HEK293T (cell line): ENCODE measurements at regions not wholly inside any gene's neighbourhood (a gene's known extent, or its start where the extent isn't known, plus 50 kb on each side); places are given as distances from the start of the nearest gene placed in this dataset.
"Not testable (repeated sequence)": the region's sequence is repeated elsewhere in the genome, so short reads cannot be mapped to it uniquely, and the experiment has no call there.

ENCODE experiments used
- CTCF ChIA-PET: fragments of 350-600 bp; formaldehyde crosslinking; extraction: SDS; loops from one replicate; lab custom pipeline; 2021; ENCODE audit warnings: antibody characterized with exemption, inconsistent platforms; lab: Yijun Ruan, JAX
- POLR2A ChIA-PET: fragments of 350-600 bp; formaldehyde crosslinking; extraction: SDS; loops from one replicate; lab custom pipeline; 2020; ENCODE audit warnings: antibody characterized with exemption, inconsistent platforms; lab: Yijun Ruan, JAX
- DNase-seq: peaks from one replicate; pipeline ENCODE4 v3.0.0; 2012; ENCODE audit warnings: mixed read lengths; ENCODE audit errors: extremely low spot score
- ARNT ChIP-seq: fragments of 450-650 bp; IDR thresholded peaks from 2 replicates; pipeline ENCODE4 v1.6.1; 2017; ENCODE audit warnings: mild to moderate bottlenecking
- BHLHE40 ChIP-seq: fragments of 450-650 bp; IDR thresholded peaks from 2 replicates; pipeline ENCODE4 v1.6.1; 2016; ENCODE audit warnings: mild to moderate bottlenecking, moderate library complexity, borderline replicate concordance
- CTBP1 ChIP-seq: fragments of 450-650 bp; IDR thresholded peaks from 2 replicates; pipeline ENCODE4 v1.6.1; 2016; ENCODE audit warnings: borderline replicate concordance
- ELF4 ChIP-seq: fragments of 450-650 bp; IDR thresholded peaks from 2 replicates; pipeline ENCODE4 v1.6.1; 2017; ENCODE audit warnings: antibody characterized with exemption
- FOXA1 ChIP-seq: fragments of 450-650 bp; IDR thresholded peaks from 2 replicates; pipeline ENCODE4 v1.6.1; 2016; ENCODE audit warnings: mild to moderate bottlenecking
- FOXK2 ChIP-seq: fragments of 450-650 bp; IDR thresholded peaks from 2 replicates; pipeline ENCODE4 v1.6.1; 2016; ENCODE audit warnings: mild to moderate bottlenecking
- FOXM1 ChIP-seq: fragments of 450-650 bp; IDR thresholded peaks from 2 replicates; pipeline ENCODE4 v1.6.1; 2017; ENCODE audit warnings: mild to moderate bottlenecking, borderline replicate concordance
- HDGF ChIP-seq: fragments of 450-650 bp; IDR thresholded peaks from 2 replicates; pipeline ENCODE4 v1.6.1; 2017; ENCODE audit warnings: antibody characterized with exemption, borderline replicate concordance
- L3MBTL2 ChIP-seq: fragments of 450-650 bp; conservative IDR thresholded peaks from 2 replicates; pipeline ENCODE4 v1.6.1; 2016; ENCODE audit warnings: mild to moderate bottlenecking
- LEF1 ChIP-seq: fragments of 450-650 bp; IDR thresholded peaks from 2 replicates; pipeline ENCODE4 v1.6.1; 2017; ENCODE audit warnings: mild to moderate bottlenecking, borderline replicate concordance
- NFRKB ChIP-seq: fragments of 450-650 bp; IDR thresholded peaks from 2 replicates; pipeline ENCODE4 v1.6.1; 2016; ENCODE audit warnings: mild to moderate bottlenecking, moderate library complexity
- PKNOX1 ChIP-seq: fragments of 450-650 bp; IDR thresholded peaks from 2 replicates; pipeline ENCODE4 v1.6.1; 2016
- SP1 ChIP-seq: fragments of 450-650 bp; IDR thresholded peaks from 2 replicates; pipeline ENCODE4 v1.6.1; 2017
- SUZ12 ChIP-seq: fragments of 450-650 bp; IDR thresholded peaks from 2 replicates; pipeline ENCODE4 v1.6.1; 2016; ENCODE audit warnings: mild to moderate bottlenecking
- TARDBP ChIP-seq: fragments of 450-650 bp; IDR thresholded peaks from 2 replicates; pipeline ENCODE4 v1.6.1; 2016
- ZNF384 ChIP-seq: fragments of 450-650 bp; IDR thresholded peaks from 2 replicates; pipeline ENCODE4 v1.6.1; 2016

- DNase-seq, result no peak
- CTCF ChIA-PET, result no interaction called here
- no peak for TF ChIP-seq SP1
- no peak for TF ChIP-seq SUZ12
- no peak for TF ChIP-seq NFRKB
- TF ChIP-seq ZNF384, result no peak
- TF ChIP-seq CTBP1, result no peak
- no peak for TF ChIP-seq FOXA1
- TF ChIP-seq FOXK2, result no peak
- no peak for TF ChIP-seq HDGF
- TF ChIP-seq ARNT, result no peak
- no peak for TF ChIP-seq FOXM1
- no peak for TF ChIP-seq ELF4
- no peak for TF ChIP-seq BHLHE40
- TF ChIP-seq TARDBP, result no peak
- POLR2A ChIA-PET, result no interaction called here
Observed at GRCh38 chr15:56568466-56569167, 103.7 kb upstream of the MNS1 start.

- ChIA-PET POLR2A (no interaction called here), CTCF (no interaction called here)
- no peak for TF ChIP-seq ARNT
- TF ChIP-seq FOXK2, result no peak
- TF ChIP-seq BHLHE40, result no peak
- TF ChIP-seq NFRKB, result no peak
- no peak for TF ChIP-seq LEF1
- no peak for TF ChIP-seq FOXA1
- no peak for TF ChIP-seq L3MBTL2
- no peak for TF ChIP-seq SP1
- TF ChIP-seq SUZ12, result no peak
- no peak for TF ChIP-seq HDGF
- no peak for TF ChIP-seq ZNF384
- no peak for TF ChIP-seq FOXM1
- TF ChIP-seq CTBP1, result no peak
- no peak for TF ChIP-seq PKNOX1
- TF ChIP-seq TARDBP, result no peak
- no peak for TF ChIP-seq ELF4
Observed at GRCh38 chr15:56557415-56557814, 92.5 kb upstream of the MNS1 start.

GRCh38 chr15:56553486-56553885 lies 88.5 kb upstream of the MNS1 start:
- DNase-seq, result no peak
- ChIA-PET CTCF (no interaction called here), POLR2A (no interaction called here)
- TF ChIP-seq PKNOX1 (no peak), LEF1 (no peak), FOXK2 (no peak), BHLHE40 (no peak), SP1 (no peak), ZNF384 (no peak), CTBP1 (no peak), SUZ12 (no peak), L3MBTL2 (no peak), ELF4 (no peak), FOXA1 (no peak), TARDBP (no peak), HDGF (no peak), ARNT (no peak), NFRKB (no peak), FOXM1 (no peak)

More at GRCh38 chr15:56557415-56557814, 92.5 kb upstream of the MNS1 start:
- DNase-seq, result no peak

GRCh38 chr15:56552659-56553058 lies 87.7 kb upstream of the MNS1 start:
- TF ChIP-seq ELF4 (no peak), NFRKB (no peak)
- ChIA-PET POLR2A (no interaction called here), CTCF (no interaction called here)
- DNase-seq, result no peak

- POLR2A ChIA-PET, DNase-seq, CTCF ChIA-PET: not testable (repeated sequence)
Observed at GRCh38 chr15:56540570-56540969, 75.6 kb upstream of the MNS1 start.

GRCh38 chr15:56540157-56540556 lies 75.2 kb upstream of the MNS1 start:
- DNase-seq, POLR2A ChIA-PET, CTCF ChIA-PET: not testable (repeated sequence)

GRCh38 chr15:56538901-56539545 lies 74.1 kb upstream of the MNS1 start:
- CTCF ChIA-PET, result no interaction called here
- no peak for TF ChIP-seq ZNF384
- no peak for TF ChIP-seq HDGF
- no peak for TF ChIP-seq FOXA1
- TF ChIP-seq NFRKB, result no peak
- TF ChIP-seq L3MBTL2, result no peak
- TF ChIP-seq FOXK2, result no peak
- TF ChIP-seq LEF1, result no peak
- no peak for TF ChIP-seq PKNOX1
- TF ChIP-seq TARDBP, result no peak
- TF ChIP-seq FOXM1, result no peak
- no peak for TF ChIP-seq BHLHE40
- TF ChIP-seq ELF4, result no peak
- no peak for TF ChIP-seq ARNT
- DNase-seq, result no peak
- POLR2A ChIA-PET, result no interaction called here
